22Rv1 (cell line): ENCODE measurements at regions not wholly inside any gene's neighbourhood (a gene's known extent, or its start where the extent isn't known, plus 50 kb on each side); places are given as distances from the start of the nearest gene placed in this dataset.

ENCODE experiments used
- ZFX ChIP-seq: fragments of 450-650 bp; IDR thresholded peaks from 2 replicates; pipeline ENCODE4 v1.6.1; 2017; ENCODE audit warnings: antibody characterized with exemption, borderline replicate concordance
- TF ChIP-seq, protein P1 (sequence below): fragments of 450-650 bp; IDR thresholded peaks from 2 replicates; pipeline ENCODE4 v1.5.1; 2017; ENCODE audit warnings: mild to moderate bottlenecking

GRCh38 chr4:83876047-83876446, 340.1 kb downstream of the GPAT3 start:
- TF ChIP-seq, protein P1, sequence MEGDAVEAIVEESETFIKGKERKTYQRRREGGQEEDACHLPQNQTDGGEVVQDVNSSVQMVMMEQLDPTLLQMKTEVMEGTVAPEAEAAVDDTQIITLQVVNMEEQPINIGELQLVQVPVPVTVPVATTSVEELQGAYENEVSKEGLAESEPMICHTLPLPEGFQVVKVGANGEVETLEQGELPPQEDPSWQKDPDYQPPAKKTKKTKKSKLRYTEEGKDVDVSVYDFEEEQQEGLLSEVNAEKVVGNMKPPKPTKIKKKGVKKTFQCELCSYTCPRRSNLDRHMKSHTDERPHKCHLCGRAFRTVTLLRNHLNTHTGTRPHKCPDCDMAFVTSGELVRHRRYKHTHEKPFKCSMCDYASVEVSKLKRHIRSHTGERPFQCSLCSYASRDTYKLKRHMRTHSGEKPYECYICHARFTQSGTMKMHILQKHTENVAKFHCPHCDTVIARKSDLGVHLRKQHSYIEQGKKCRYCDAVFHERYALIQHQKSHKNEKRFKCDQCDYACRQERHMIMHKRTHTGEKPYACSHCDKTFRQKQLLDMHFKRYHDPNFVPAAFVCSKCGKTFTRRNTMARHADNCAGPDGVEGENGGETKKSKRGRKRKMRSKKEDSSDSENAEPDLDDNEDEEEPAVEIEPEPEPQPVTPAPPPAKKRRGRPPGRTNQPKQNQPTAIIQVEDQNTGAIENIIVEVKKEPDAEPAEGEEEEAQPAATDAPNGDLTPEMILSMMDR: no peak
- TF ChIP-seq ZFX: no peak
